ENCODE measurements at regions not wholly inside any gene's neighbourhood (a gene's known extent, or its start where the extent isn't known, plus 50 kb on each side); places are given as distances from the start of the nearest gene placed in this dataset.

DNA sequence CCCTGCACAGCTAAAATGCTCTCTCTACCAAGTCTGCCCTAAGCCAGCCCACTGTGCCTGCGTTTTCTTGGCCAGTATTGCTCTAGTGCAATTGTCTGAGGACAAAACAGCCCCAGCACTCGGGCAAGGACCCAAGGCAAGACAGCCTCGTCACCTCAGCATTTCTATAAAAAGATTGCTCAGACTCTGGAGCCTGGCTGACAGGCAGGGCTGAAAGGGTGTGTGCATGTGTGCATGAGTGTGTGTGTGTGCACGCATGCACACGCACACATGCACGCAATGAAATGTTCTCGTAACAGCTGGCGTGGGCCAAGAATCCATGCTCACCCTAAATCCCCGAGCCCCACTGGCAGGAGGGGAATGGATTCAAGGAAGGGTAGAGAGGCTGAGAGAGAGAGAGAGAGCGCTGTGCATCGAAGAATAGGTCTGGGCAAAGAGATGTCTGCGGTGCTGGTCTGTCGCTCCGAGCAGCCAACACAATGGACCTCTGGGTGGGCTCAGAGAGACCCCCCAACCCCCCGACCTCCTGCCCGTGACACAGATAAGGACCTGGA, 579.2 kb downstream of the BCOR start:
- no peak for FAIRE-seq

DNA sequence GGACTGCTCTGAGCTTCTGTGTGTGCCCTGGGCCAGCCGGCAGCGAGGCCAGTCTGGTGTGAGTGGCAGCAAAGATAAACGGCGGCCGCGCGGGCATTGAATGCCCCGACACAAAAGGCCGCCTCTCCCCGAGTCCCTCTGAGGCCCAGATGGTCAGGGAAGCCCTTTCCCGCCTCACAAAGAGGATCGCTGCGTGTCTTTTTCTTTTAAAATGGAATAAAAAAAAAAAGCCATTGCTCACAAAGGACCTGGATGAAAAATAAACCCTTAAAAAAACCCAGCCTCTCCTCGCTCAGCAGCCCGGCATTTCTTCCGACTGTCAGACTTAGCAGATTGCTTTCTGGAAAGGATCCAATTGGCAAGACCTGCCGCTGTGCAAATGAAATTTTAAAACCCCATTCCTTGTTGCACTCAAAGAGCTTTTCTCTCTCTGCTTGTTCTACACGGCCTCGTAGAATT, 578.7 kb downstream of the BCOR start:
- FAIRE-seq, result no peak

DNA sequence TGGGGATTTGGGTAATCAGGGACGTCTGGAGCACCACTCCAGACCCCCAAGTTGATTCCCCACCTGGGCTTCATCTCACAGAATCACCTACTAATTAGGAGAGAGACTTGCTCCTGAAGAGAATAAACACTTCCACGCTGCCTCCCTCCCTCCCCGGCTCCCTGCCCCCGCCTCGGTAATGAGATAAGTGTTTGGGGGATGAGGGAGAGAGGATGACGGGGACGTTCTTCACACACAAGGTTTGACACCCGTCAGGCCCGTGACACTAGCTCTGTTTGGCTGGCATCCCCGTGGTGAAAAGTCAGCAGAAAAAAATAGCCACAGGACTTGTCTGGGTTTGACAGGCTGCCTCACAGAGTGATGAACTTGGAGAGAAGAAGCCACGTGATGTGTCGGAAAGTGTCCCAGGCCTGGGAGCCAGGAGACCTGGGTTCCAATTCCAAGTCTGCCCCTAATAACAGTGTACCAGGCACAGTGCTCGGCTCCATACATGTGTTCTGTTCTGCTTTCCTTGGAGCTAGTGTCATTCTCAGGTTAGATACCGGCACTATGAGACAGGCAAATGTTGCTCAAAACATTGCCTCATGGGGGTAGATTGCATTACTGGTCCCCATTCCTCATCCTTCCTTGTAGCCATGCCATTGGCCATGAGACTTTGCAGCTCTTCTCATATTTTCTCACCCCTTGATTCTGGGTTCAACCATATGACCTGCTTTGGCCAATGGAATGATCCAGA, 578.0 kb downstream of the BCOR start:
- FAIRE-seq, result no peak

DNA sequence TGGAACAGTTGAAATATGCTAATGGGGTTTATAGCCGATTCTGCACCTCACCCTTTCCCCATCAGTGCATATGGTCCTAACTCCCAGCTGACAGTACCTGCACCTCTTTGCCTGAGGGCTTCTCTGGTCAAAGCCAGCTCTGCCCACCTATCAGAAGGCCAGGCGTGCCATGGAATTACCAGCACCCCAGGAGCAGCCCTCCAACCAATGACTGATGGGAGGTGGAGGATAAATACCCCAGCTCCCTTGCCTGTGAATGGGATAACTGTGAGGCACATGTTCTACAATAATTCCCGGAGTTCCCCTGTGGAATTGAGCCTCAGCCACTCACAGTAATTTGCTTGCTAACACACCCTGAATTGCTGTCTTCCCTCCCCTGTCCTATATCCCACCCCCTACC, 572.0 kb downstream of the BCOR start:
- no peak for FAIRE-seq

DNA sequence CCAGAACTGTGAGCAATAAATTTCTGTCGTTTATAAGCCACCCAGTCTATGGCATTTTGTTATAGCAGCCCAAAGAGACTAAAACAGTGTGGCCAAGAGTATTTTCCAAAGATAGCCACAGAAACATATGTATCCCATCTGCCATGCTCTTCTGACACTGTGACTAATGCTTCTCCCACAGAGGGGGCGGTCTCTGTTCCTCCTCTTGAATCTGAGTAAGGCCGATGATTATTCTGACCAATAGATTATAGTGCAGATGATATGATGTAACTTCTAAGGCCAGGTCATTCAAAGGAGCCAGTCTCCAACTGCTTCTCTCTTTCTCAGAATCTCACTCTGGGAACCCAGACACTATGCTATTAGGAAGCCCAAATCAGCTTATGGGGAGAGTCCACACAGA, 570.7 kb downstream of the BCOR start:
- FAIRE-seq, result no peak

DNA sequence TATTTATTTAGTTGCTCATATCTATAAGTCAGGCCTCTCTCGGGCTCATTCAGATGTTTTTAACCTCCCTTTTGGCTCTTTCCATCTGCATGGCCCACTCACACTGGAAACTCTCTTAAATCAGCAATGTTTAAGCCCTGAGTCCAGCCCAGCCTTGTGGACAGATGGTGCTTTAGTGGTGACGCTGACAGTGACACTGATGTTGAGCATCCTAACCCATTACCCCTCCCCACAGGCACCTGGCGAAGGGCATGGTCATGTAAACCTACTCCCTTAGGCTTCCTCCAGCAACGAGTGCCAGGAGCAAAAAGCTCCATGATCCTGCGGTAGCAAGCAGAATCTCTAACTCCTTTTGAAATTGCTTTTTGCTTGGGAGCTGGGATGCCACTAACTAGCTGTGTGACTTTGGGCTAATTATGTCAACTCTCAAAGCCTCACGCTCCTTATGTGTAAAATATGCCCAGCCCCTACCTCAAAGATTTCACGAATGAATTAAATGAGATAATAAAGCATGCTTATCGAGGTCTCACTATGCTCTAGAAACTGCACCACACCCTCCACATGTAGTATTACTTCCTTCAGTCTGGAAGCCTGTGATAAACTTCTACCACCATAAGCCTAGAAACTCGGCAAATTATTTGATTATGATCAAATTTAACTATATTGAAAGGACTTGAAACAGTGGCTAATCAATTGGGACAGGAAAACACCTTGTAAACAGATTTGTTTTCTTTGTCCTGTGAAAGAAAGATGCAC, 569.4 kb downstream of the BCOR start:
- FAIRE-seq, result no peak

DNA sequence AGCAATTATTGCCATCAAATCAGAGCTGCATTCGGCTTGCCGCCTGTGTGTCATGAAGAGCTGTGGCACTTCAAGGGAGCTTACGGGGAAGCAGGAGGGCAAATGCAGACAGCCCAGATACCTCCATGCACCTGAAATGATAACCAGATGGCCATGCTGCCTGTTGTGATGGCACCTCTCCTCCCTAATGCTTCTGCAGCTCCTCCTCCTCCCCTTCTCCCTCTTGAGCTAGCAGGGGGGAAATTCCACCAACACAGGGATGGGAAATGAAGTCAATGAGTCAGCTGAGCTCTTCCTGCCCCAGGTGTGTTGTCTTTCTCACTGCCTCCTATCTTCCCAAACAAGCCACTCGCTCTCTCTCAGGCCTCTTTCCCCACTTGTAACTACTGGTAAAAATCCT, 565.0 kb downstream of the BCOR start:
- no peak for FAIRE-seq

DNA sequence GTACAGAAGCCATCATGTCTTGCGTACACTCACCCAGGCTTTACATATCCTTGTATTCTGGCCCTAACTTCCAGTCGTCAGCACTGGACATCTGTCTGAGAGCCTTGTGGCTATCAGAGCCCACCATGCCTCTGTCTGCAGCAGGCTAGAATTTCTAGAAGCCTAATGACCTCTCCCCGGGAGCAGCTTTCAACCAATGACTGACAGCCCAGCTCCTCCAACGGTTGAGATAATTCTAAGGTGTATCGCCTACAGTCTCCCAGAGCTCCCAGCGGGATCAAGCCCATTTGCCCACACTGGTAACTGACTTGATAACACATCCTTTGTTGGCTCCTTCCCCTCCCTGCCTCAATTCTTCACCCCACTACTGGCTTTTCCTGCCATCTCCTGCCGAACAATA, 562.8 kb downstream of the BCOR start:
- no peak for FAIRE-seq

DNA sequence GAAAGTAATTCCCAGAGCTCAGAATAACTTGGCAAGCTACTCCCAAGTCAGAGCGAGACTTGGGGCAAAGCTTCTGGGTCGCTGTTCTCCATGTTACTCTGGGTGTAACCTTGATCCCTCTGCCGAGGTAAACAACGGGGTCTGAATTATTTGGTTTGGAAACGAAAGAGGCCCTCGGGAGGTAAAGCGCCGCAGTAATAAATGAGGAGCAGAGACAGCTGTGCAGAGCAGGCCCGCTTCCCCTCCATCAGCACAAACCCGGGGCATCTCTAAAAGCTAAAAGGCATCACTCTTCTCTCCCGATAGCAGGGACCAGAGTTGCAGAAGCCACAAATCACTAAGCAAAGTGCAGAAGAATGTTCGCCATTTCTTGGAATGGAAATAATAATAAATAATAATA, 561.5 kb downstream of the BCOR start:
- FAIRE-seq, result no peak

DNA sequence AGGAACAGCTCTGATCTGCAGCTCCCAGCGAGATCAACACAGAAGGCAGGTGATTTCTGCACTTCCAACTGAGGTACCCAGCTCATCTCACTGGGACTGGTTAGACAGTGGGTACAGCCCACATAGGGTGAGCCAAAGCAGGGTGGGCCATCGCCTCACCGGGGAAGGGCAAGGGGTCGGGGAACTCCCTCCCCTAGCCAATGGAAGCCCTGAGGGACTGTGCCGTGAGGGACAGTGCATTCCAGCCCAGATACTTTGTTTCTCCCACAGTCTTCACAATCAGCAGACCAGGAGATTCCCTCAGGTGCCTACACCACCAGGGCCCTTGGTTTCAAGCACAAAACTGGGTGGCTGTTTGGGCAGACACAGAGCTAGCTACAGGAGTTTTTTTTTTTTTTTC, 555.9 kb downstream of the BCOR start:
- no peak for FAIRE-seq

DNA sequence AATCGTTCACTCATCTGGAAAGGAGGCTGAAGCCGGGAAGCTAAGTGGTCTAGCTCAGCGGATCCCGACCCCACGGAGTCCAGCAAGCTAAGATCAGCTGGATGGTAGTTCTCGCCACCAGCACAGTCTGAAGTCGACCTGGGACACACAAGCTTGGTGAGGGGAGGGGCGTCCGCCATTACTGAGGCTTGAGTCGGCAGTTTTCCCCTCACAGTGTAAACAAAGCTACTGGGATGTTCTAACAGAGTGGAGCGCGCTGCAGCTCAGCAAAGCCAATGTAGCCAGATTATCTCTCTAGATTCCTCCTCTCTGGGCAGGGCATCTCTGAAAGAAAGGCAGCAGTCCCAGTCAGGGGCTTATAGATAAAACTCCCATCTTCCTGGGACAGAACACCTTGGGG, 555.4 kb downstream of the BCOR start:
- no peak for FAIRE-seq

DNA sequence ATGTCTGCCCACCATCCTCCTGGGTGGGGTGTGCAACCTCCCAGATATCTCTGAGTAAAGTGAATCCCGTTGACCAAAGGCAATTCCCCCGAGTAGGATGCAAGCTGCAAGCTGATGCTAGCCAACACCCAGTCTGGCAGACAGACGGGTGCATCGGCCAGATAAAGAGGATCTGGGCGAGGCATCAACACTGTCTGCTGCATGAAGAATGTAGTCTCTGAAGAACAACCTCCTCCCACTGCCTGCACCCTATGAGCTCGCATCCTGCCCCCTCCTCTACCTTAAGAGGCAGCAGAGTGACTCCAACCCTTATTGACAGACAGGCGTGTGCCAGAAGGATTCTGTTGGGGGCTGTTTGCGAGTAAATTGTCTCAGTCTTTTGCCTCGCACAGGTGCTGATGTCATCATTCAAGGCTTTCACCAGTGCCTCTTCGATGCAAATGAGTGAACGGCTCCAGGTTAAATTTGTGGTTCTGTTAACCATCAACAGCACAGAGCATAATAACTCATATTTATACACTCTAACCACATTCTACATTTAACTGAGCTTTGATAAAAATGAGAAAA, 546.9 kb downstream of the BCOR start:
- no peak for FAIRE-seq

DNA sequence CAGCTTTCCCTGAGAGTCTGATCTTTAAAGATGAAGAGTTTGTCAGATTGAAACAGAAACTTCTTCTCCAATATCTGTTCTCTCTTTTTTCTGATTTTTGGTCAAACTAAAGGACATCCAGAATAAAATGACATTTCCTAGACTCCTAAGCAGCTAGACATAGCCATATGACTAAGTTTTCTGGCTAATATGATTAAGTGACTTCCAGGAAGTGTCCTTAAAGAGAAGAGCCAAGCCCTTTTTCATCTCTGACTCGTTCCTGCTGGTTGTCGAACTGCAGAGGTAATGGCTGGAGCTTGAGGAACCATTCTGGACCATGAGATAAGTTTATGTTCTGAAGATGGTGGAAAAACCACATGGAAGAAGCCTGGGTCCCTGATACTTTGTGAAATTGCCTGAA, 546.0 kb downstream of the BCOR start:
- FAIRE-seq, result no peak

DNA sequence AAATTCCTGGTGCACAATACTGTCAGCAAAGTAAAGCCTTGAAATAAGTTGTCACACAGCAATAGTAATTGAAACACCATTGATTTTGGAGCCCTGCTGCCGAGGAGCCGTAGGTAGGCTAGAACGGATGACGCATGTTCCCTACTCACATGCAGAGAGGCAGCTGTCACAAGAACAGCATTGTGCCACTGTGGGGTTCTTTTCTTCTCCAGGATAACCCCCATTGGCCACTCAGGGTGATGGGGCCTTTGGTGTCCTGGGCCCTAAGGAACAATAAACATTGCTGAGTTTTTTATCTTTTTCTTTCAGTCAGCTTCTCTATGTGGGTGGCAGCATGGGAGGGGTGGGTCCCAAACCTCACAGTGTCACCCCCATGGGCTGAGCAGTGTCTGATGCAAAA, 542.3 kb downstream of the BCOR start:
- FAIRE-seq, result no peak

DNA sequence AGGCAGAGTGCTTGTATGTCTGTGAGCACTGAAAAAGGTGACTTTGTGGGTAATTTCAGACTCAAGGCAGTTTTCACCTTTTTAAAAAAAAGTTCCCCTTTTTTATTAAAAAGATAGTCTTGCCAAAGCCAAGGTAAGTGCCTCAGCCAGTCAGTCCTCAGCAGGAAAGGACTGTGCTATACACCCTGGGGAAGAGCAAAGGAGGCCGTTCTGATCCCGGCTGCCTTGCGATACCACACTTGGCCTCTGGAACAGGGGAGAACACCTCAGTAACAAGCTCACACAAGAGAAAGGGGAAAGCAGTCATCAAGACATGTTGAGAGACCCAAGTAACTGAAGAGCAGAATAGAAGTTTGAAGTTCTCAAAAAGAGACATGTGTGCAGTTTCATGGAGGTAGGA, 541.7 kb downstream of the BCOR start:
- no peak for FAIRE-seq

DNA sequence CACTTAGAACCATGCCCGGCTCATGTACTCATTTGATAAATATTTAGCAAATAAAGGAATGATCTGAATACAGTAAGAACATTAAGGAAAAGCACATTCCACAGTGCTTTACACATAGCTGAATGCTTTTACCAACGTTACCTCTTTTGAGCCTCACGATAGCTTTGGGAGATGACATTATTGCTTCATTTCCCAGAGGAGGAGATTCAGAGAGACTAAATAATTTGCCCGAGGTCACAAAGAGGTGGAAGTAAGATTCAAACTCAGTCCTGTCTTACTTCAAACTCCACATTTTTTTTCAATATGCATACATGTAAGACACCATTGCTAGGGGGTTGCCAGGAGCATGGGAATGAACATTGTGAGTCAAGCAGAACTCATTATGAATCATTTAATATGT, 538.5 kb downstream of the BCOR start:
- FAIRE-seq, result peak; percentile 66

DNA sequence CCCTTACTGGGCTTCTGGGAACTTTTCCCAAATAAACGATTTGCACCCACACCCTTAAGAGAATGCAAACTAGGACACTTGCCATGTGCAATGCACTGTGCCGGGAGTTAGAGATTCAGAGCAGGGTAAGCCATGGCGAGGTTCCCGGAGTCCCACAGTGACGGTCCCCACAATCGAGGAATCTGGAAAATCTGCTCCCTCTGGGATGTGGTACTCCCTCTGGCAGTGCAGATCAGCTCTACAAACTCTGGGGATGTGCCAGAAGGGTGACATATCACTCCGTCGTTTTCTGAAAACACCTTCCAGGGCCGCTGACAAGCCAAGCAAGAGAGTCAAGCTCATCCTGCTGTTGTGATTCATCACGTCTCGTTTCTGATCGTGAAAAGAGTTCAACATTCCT, 537.5 kb downstream of the BCOR start:
- FAIRE-seq, result no peak

DNA sequence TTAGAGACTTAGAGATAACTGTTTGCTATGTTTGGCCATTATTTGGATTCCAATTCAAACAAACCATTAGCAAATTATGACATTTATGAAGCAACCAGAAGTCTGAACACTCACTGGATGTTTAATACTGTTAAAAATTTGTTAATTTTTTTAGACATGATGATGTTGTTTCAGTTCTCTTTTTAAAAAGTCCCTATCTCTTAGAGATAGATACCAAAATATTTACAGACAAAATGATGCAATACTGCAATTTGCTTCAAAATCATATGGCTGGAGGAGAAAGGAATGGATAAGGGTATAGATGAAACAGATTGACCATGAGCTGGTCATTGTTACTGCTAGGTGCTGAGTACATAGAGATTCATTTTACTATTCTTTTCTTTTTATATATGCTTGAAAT, 534.6 kb downstream of the BCOR start:
- FAIRE-seq, result peak; percentile 87

DNA sequence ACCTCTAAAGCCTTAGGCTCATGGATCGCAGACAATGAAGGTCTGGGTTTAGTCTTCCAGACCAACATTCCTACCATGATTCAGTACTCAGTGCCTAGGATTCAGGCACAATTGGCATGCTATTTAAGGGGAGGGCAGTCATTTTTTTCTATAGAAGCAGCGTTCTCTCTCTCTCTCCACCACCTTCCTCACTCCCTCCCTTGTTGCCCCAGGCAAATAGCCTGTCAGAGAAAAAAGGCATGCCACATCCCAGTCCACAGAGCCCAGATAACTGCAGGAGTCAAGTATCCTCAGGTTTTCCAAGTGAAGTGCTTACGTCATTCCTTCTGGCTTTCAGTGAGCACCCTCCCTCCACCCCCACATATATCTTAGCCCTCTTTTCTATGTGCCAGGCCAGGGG, 533.0 kb downstream of the BCOR start:
- no peak for FAIRE-seq

DNA sequence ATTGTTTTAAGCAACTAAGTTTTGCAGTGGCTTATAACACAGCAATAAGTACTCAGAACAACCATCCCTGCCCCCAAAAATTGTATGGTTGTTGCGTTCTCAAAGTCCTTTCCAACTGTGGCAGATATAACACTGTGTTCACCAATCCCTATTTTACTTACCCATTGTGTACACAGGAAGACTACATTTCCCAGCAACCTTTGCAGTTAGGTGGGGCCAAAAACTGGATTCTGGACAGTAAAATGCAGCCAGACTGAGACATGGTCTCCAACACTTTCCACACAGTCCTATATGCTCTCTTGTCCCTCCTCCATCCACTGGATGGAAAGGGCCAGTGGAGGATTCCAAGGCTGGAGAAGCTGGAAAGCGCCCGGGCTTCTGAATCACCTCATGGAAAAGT, 523.6 kb downstream of the BCOR start:
- FAIRE-seq, result no peak

DNA sequence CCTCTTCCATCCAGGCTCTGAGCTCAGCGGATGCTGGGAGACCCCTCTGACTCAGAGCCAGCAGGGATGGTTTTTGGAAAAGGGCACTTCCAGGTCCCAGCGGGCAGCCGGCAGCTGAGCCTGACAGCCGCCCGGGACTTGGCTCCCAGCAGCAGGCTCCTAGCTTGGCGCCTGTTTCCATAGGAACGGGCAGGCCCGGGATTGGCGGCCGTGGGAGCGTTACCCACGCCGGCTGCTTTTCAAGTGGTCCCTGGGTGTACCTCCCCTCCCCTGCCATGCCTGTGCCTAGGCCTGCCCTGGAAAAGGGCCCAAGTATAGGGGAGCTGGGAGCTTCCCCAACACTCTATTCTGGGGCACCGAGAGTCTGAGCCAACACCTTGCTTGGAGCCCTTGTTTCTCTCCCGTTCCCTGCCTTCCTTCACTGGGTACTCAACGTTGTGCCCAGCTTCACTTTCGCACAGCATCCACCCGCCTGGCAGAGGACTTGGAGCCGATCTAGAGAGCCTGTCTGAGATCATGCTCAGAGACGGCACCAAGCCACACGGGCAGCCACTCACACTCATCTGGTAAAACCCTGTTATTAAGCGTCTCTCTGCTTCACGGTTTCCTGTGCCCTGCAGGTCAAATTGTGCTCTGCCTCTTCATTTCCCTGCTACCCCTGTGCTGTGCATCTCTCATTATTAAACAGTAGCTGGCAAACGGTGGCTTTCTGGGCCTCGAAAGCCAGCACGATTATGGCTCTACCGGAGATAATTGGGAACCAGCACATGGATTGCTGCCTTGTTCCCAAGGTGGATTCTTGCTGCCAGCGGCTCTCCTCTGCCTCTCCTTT, 521.5 kb downstream of the BCOR start:
- no peak for FAIRE-seq

DNA sequence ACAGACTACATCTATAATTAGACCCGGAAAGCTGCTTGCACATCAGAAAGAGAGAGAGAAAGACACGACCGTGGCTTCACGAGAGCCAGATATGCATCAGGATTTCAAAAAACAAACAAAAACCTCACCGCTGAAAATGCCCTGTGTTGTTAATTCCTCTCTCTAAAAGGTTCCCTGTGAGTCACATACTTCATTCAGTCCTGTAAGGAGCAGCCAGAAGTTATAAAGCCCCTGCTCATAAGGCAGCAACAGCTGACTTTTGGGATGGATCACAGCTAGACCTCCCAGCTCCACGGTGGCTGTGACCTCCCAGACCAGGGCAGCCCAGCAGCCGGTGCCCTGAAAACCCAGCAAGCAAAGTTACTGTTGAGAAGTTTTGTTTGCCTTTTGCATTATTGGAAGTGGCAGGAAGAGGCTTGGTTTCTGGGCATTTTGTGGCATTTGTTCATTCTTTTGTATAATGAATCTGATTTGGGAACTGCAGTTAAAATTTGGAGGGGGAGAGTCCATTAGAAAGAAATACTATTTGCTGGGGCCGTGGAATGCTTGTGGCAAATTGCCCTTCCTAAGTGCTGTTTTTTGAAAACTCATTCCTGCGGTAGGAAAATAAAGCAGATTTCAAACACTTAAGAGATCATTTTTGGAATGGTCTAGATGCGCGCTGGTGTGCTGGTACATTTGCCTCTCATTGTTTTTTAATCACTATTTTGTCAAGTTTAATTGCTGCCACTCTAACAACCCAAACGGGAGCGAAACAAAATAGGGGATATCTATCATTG, 520.4 kb downstream of the BCOR start:
- no peak for FAIRE-seq
